ENCODE measurements at regions not wholly inside any gene's neighbourhood (a gene's known extent, or its start where the extent isn't known, plus 50 kb on each side); places are given as distances from the start of the nearest gene placed in this dataset. TPM values are rescaled to one million over a fixed set of nuclear protein-coding genes. Genes with fewer than 3 reads are reported as not detected.
"Not testable (repeated sequence)": the region's sequence is repeated elsewhere in the genome, so short reads cannot be mapped to it uniquely, and the experiment has no call there.

DNA sequence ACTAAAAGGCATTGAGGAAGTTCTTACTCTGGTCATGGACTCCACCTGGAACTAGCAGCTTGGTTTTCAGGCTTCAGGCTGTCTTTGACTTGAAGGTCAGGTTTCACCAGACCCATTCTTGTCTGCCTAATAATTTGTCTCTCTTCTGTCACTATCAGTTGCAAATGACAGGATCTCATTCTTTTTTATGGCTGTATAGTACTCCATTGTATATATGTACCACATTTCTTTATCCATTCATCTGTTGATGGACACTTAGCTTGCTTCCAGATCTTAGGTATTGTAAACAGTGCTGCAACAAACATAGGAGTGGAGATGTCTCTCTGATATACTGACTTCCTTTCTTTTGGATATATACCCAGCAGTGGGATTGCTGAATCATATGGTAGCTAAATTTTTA is 73.1 kb upstream of the SYNCRIP start:
- no peak overlapping the region for H3K4me3 ChIP-seq (ENCODE audit: low read depth, low read length)
- no peak for TF ChIP-seq CTCF (IDR thresholded peaks at IDR 0.05; ENCODE audit: insufficient read depth, low read depth, low read length)
- no peak for DNase-seq (ENCODE audit: low read depth)

DNA sequence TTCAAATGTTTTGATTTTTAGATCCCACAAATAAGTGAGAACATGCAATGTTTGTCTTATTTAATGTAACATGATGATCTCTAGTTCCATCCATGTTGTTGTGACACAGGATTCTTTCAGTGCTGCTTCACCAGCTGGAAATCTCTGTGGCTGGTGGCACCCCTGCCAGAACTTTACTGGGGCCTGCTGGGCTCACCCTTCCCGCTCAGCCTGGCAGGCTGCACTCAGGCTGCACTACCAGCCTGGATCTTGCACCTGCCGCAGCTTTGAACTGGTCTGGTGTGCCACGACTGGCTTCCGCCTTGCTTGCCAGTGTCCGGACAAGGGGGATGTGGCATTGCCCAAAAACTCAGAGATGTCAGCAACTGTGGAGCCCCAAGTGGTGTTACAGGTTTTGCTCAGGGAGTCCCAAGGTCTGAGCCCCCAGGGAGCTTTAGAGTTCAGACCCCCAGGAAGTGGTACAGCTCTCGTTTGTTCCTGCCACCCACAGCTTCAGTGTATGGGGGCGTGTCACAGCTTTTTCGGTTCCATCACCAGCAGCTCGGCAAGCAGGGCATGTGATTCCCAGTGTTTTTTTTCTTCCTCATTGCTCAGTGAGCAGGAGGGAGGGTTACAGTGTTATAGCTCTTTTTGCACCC is 72.3 kb upstream of the SYNCRIP start:
- DNase-seq (ENCODE audit: low read depth), result no peak
- TF ChIP-seq CTCF (IDR thresholded peaks at IDR 0.05; ENCODE audit: insufficient read depth, low read depth, low read length), result no peak
- H3K4me3 ChIP-seq (ENCODE audit: low read depth, low read length), result no peak overlapping the region

DNA sequence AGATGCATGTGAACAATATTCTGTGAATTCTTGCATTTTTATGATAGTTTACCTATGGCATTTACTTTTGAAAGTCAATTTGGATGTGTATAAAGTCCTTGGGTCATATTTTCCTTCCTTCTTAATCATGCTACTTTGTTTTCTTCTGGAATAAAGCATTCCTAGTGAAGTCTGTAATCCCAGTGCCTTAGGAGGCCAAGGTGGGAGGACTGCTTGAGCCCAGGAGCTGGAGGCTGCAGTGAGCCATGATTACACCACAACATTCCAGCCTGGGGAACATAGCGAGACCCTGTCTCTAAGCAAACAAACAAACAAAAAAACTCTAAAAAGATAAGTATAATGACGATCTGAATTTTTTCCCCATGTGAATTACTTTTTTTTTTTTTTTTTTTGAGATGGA is 69.7 kb upstream of the SYNCRIP start:
- no peak overlapping the region for H3K4me3 ChIP-seq (ENCODE audit: low read depth, low read length)
- no peak for DNase-seq (ENCODE audit: low read depth)

DNA sequence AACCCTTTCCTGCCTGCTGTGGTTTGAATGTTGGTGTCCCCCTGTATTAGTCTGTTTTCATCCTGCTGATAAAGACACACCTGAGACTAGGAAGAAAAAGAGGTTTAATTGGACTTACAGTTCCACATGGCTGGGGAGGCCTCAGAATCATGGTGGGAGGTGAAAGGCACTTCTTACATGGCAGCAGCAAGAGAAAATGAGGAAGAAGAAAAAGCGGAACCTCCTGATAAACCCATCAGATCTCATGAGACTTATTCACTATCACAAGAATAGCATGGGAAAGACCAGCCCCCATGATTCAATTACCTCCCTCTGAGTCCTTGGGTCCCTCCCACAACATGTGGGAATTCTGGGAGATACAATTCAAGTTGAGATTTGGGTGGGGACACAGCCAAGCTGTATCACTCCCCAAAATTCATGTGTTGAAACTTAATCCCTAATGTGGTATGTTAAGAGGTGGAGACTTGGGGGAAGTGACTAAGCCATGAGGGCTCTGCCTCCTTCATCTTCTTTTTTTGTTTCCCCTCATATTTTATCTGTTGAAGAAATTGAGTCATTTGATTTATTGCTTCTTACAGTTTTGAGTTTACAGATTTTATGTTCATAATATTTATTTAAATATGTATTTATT is 64.9 kb upstream of the SYNCRIP start:
- DNase-seq (ENCODE audit: low read depth); H3K4me3 ChIP-seq (ENCODE audit: low read depth, low read length): not testable (repeated sequence)

More for the DNA sequence above, 69.7 kb upstream of the SYNCRIP start:
- TF ChIP-seq CTCF (IDR thresholded peaks at IDR 0.05; ENCODE audit: insufficient read depth, low read depth, low read length), result no peak

DNA sequence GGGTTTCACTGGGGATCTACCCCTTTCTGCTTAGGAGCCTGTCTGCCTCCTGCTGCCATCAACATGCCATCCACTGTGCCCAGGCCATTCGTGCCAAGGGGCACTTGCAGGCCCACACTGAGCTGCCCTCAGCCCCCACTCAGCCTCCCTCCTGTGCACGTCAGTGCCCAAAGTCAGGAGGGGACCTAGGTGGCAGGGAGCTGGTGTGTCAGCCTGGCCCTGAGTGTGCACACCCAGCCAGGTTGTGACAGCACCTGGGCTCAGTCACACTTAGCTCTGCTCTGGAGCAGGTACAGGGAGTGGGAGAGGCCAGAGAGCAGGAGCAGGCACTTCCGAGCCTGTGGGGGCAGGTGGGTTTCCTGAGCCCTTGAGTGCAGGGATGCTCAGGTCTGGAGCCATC is 63.6 kb upstream of the SYNCRIP start:
- no peak for DNase-seq (ENCODE audit: low read depth)
- TF ChIP-seq CTCF (IDR thresholded peaks at IDR 0.05; ENCODE audit: insufficient read depth, low read depth, low read length), result no peak
- H3K4me3 ChIP-seq (ENCODE audit: low read depth, low read length), result no peak overlapping the region

GRCh38 chr6:85705220-85705619 is 62.5 kb upstream of the SYNCRIP start:
- H3K4me3 ChIP-seq (ENCODE audit: low read depth, low read length), result no peak overlapping the region
- no peak for TF ChIP-seq CTCF (IDR thresholded peaks at IDR 0.05; ENCODE audit: insufficient read depth, low read depth, low read length)
- DNase-seq (ENCODE audit: low read depth), result no peak

DNA sequence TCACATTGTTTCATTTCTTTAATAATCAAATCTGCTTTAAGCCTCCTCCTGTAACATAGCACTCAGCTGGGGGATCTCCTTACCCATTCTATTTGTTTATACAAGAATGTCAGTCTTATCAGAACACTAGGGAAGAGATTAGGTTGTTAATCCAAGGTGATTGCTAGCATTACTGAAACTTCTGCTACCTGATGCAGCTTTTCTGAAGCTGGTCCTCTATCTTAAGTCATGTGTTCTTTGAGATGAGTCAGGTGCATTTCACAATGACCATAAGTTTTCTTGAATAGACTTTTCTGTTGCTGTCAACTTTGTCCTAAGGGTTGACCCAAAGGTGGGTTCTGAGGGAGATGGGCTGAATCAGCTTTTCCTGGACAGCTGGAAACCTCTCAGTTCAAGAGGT is 60.7 kb upstream of the SYNCRIP start:
- TF ChIP-seq CTCF (IDR thresholded peaks at IDR 0.05; ENCODE audit: insufficient read depth, low read depth, low read length), result no peak
- DNase-seq (ENCODE audit: low read depth), result no peak
- H3K4me3 ChIP-seq (ENCODE audit: low read depth, low read length), result no peak overlapping the region

Small RNA genes in the stretch of these regions (small RNA-seq; reads per million reads assigned to genes)
- gene RF00019 (not detected), gene RN7SL643P (not detected), gene RNU4-12P (not detected), gene RNU4-72P (not detected), gene SMIM11P1 (not detected)

Data from fibroblast of villous mesenchyme (primary cell).